Loucy (cell line): ENCODE measurements at regions not wholly inside any gene's neighbourhood (a gene's known extent, or its start where the extent isn't known, plus 50 kb on each side); places are given as distances from the start of the nearest gene placed in this dataset.

Experiments
- H2AFZ ChIP-seq: fragments of 200-600 bp; sonication (generic); 2 replicates; pipeline ENCODE4 v1.6.0; 2016; ENCODE audit warnings: antibody characterized with exemption, mild to moderate bottlenecking, low read length, moderate library complexity
- H3F3A ChIP-seq: fragments of 200-600 bp; 2 replicates; pipeline ENCODE4 v1.6.0; 2016; ENCODE audit warnings: antibody characterized with exemption, low read depth, mild to moderate bottlenecking
- H3K27me3 ChIP-seq: fragments of 200-600 bp; sonication (generic); 2 replicates; pipeline ENCODE4 v1.6.1; 2014; ENCODE audit warnings: low read length, mild to moderate bottlenecking; ENCODE audit not compliant: insufficient read depth, poor library complexity, severe bottlenecking
- H3K36me3 ChIP-seq: fragments of 200-600 bp; sonication (generic); 2 replicates; pipeline ENCODE4 v1.6.1; 2016; ENCODE audit warnings: low read length; ENCODE audit not compliant: insufficient read depth
- H3K4me1 ChIP-seq: fragments of 200-600 bp; sonication (generic); 2 replicates; pipeline ENCODE4 v1.5.1; 2014; ENCODE audit warnings: low read length, mild to moderate bottlenecking; ENCODE audit not compliant: insufficient read depth, poor library complexity, severe bottlenecking
- H3K4me2 ChIP-seq: fragments of 200-600 bp; sonication (generic); 2 replicates; pipeline ENCODE4 v1.6.0; 2014; ENCODE audit warnings: antibody characterized with exemption, low read length, low read depth, mild to moderate bottlenecking; ENCODE audit not compliant: poor library complexity, severe bottlenecking
- H3K4me3 ChIP-seq: fragments of 200-600 bp; sonication (generic); 2 replicates; pipeline ENCODE4 v1.5.1; 2014; ENCODE audit warnings: low read length, mild to moderate bottlenecking, mixed read lengths; ENCODE audit not compliant: poor library complexity, severe bottlenecking
- H3K79me2 ChIP-seq: fragments of 200-600 bp; sonication (generic); 2 replicates; pipeline ENCODE4 v1.6.1; 2014; ENCODE audit warnings: low read length; ENCODE audit not compliant: insufficient read depth
- H3K9ac ChIP-seq: fragments of 200-600 bp; sonication (generic); 2 replicates; pipeline ENCODE4 v1.6.0; 2014; ENCODE audit warnings: mild to moderate bottlenecking, low read depth, low read length, moderate library complexity; ENCODE audit not compliant: poor library complexity, severe bottlenecking
- H3K9me2 ChIP-seq: fragments of 200-600 bp; sonication (generic); replicated peaks from 2 replicates; pipeline ENCODE4 v1.6.1; 2016; ENCODE audit warnings: low read depth, low read length, mixed read lengths
- H3K9me3 ChIP-seq: fragments of 200-600 bp; sonication (generic); 2 replicates; pipeline ENCODE4 v1.6.1; 2014; ENCODE audit warnings: mild to moderate bottlenecking, antibody characterized with exemption, low read length, low read depth; ENCODE audit not compliant: insufficient read depth
- H4K20me1 ChIP-seq: fragments of 200-600 bp; sonication (generic); 2 replicates; pipeline ENCODE4 v1.6.0; 2014; ENCODE audit warnings: antibody characterized with exemption, low read length, mild to moderate bottlenecking; ENCODE audit not compliant: insufficient read depth, poor library complexity, severe bottlenecking
- EZH2phosphoT487 ChIP-seq: fragments of 200-600 bp; IDR thresholded peaks from 2 replicates; pipeline ENCODE4 v1.6.1; 2018; ENCODE audit warnings: antibody characterized with exemption, mild to moderate bottlenecking, moderate library complexity, borderline replicate concordance
- TF ChIP-seq, protein P1 (sequence below): fragments of 200-600 bp; sonication (generic); conservative IDR thresholded peaks from 2 replicates; pipeline ENCODE4 v1.5.1; 2014; ENCODE audit warnings: mild to moderate bottlenecking, antibody characterized with exemption, low read length

DNA sequence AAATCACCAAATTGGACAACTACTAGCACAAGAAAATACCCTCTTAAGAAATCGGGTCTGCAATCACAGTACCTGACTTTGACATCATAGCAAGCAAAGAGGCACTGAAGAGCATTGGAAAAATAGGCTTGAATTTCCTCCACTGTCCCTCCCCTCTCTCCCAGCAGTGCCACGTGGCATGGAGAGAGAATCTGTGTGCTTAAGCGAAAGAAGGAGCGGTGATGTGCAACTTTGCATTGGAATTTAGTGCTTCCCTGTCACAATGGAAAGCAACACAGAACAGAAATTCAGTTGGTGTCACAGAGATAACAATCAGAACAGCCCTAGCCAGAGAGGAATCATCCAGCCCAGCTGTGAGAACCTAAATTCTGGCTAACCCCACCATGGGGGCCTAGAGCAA lies 207.5 kb upstream of the SLITRK3 start:
- Histone ChIP-seq H3K27me3 (no peaks in the 10 kb centered on the region), H3K36me3 (no peaks in the 10 kb centered on the region), H4K20me1 (no peaks in the 10 kb centered on the region), H3K4me3 (no peak overlapping the region), H2AFZ (no peak overlapping the region), H3K9ac (no peak overlapping the region), H3K9me3 (no peaks in the 10 kb centered on the region), H3K79me2 (no peaks in the 10 kb centered on the region), H3F3A (no peaks in the 10 kb centered on the region), H3K4me2 (no peak overlapping the region), H3K9me2 (no peaks in the 10 kb centered on the region), H3K4me1 (no peaks in the 10 kb centered on the region)
- no peak for TF ChIP-seq EZH2phosphoT487
- TF ChIP-seq, protein P1, sequence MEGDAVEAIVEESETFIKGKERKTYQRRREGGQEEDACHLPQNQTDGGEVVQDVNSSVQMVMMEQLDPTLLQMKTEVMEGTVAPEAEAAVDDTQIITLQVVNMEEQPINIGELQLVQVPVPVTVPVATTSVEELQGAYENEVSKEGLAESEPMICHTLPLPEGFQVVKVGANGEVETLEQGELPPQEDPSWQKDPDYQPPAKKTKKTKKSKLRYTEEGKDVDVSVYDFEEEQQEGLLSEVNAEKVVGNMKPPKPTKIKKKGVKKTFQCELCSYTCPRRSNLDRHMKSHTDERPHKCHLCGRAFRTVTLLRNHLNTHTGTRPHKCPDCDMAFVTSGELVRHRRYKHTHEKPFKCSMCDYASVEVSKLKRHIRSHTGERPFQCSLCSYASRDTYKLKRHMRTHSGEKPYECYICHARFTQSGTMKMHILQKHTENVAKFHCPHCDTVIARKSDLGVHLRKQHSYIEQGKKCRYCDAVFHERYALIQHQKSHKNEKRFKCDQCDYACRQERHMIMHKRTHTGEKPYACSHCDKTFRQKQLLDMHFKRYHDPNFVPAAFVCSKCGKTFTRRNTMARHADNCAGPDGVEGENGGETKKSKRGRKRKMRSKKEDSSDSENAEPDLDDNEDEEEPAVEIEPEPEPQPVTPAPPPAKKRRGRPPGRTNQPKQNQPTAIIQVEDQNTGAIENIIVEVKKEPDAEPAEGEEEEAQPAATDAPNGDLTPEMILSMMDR = no peak

DNA sequence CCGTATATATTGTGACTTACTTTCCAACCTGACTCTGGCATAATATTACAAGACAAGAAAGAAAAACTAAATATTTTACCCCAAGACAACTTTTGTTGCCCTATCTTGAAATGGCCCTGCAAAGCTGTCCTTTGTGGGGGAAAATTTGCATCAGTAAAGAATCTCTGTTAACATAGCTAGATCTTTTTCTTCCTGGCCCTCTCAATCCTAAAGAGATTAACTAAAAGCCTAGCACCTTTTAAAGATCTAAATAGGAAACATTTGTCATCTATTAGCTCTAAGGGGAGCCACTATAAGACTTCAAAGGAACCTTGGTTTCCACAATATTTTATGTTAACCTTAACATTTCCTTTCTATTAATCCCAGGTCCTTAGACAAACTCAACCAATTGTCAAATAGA lies 199.0 kb upstream of the SLITRK3 start:
- Histone ChIP-seq H4K20me1 (no peaks in the 10 kb centered on the region), H3K79me2 (no peaks in the 10 kb centered on the region), H3K9me3 (no peaks in the 10 kb centered on the region), H3K4me2 (no peak overlapping the region), H3K9me2 (no peaks in the 10 kb centered on the region), H3K9ac (no peak overlapping the region), H2AFZ (no peak overlapping the region), H3K36me3 (no peaks in the 10 kb centered on the region), H3F3A (no peaks in the 10 kb centered on the region), H3K27me3 (no peaks in the 10 kb centered on the region), H3K4me1 (no peaks in the 10 kb centered on the region), H3K4me3 (no peak overlapping the region)
- TF ChIP-seq, protein P1 = no peak
- no peak for TF ChIP-seq EZH2phosphoT487

DNA sequence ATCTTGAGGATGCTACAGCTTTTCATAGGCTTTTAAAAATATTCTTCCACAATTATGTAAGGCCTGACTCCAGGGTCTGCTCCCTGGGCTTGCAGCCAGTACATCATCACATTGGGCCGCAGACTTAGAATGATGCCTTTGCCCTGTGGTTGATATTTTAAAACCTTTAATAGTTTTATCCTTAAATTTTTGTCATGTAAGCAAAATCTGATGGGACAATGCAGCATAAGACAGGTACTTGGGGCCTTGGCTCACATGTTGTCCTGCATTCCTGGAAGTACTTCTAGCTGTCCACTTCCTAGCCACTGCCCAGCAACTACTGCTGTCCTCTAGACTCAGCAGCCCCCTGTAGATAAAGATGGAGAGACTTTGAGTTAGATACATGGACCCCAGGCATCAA lies 197.3 kb upstream of the SLITRK3 start:
- no peaks in the 10 kb centered on the region for H3K9me3 ChIP-seq
- no peak overlapping the region for H3K4me3 ChIP-seq

More for the DNA sequence above, 197.3 kb upstream of the SLITRK3 start:
- H3F3A ChIP-seq = no peaks in the 10 kb centered on the region
- H3K36me3 ChIP-seq = no peaks in the 10 kb centered on the region
- H3K4me2 ChIP-seq = no peak overlapping the region
- H3K27me3 ChIP-seq = no peaks in the 10 kb centered on the region
- H2AFZ ChIP-seq = no peak overlapping the region
- no peak overlapping the region for H3K9ac ChIP-seq
- no peak for TF ChIP-seq EZH2phosphoT487
- TF ChIP-seq, protein P1 = no peak
- no peaks in the 10 kb centered on the region for H3K4me1 ChIP-seq
- no peaks in the 10 kb centered on the region for H4K20me1 ChIP-seq
- H3K9me2 ChIP-seq = no peaks in the 10 kb centered on the region
- H3K79me2 ChIP-seq = no peaks in the 10 kb centered on the region
